Lower leg skin (tissue), 3 donors: ENCODE measurements at regions not wholly inside any gene's neighbourhood (a gene's known extent, or its start where the extent isn't known, plus 50 kb on each side); places are given as distances from the start of the nearest gene placed in this dataset.

Source experiments
- POLR2A ChIP-seq, 2 donors: fragments of 450-650 bp; IDR thresholded peaks; one replicate each; pipeline ENCODE4 v1.6.1; 2016 to 2017; ENCODE audit warnings: antibody characterized with exemption in 2 of 2, mild to moderate bottlenecking in 1 of 2, moderate library complexity in 1 of 2
- TF ChIP-seq, protein P1 (sequence below), 3 donors: fragments of 450-650 bp; IDR thresholded peaks; one replicate each; pipeline ENCODE4 v1.5.1; 2016; ENCODE audit warnings: antibody characterized with exemption in 3 of 3, mild to moderate bottlenecking in 3 of 3, moderate library complexity in 2 of 3

DNA sequence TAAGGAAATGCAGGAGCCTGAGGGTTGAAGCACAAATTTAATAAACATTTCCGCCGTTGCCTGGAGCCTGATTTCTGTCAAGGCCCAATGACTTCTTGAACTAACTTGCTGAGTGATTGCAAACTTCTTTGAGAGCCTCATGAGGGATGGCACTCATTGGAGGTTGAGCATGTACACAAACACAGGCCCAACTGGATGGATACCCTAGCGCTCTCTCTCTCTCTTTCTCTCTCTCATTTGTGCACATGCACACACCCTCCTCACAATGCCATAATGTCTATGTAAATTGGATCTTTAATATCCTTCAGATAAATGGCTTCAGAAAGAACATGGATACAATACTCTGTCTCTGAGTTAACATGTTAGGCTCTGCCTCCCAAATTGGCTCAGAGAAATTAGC is 597.7 kb upstream of the CADM1 start:
- TF ChIP-seq POLR2A (IDR thresholded peaks at IDR 0.05) = no peak
- TF ChIP-seq, protein P1, sequence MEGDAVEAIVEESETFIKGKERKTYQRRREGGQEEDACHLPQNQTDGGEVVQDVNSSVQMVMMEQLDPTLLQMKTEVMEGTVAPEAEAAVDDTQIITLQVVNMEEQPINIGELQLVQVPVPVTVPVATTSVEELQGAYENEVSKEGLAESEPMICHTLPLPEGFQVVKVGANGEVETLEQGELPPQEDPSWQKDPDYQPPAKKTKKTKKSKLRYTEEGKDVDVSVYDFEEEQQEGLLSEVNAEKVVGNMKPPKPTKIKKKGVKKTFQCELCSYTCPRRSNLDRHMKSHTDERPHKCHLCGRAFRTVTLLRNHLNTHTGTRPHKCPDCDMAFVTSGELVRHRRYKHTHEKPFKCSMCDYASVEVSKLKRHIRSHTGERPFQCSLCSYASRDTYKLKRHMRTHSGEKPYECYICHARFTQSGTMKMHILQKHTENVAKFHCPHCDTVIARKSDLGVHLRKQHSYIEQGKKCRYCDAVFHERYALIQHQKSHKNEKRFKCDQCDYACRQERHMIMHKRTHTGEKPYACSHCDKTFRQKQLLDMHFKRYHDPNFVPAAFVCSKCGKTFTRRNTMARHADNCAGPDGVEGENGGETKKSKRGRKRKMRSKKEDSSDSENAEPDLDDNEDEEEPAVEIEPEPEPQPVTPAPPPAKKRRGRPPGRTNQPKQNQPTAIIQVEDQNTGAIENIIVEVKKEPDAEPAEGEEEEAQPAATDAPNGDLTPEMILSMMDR (IDR thresholded peaks at IDR 0.05) = no peak
